OCI-LY7 (cell line): ENCODE measurements at regions not wholly inside any gene's neighbourhood (a gene's known extent, or its start where the extent isn't known, plus 50 kb on each side); places are given as distances from the start of the nearest gene placed in this dataset.

ENCODE experiments used
- EZH2phosphoT487 ChIP-seq: fragments of 200-600 bp; sonication (generic); IDR thresholded peaks from 2 replicates; pipeline ENCODE4 v1.6.1; 2018; ENCODE audit warnings: low read depth, borderline replicate concordance, mild to moderate bottlenecking, mixed run types, antibody characterized with exemption, low read length, moderate library complexity, mixed read lengths
- TF ChIP-seq, protein P1 (sequence below): fragments of 200-600 bp; sonication (generic); conservative IDR thresholded peaks from 2 replicates; pipeline ENCODE4 v1.5.1; 2014; ENCODE audit warnings: mild to moderate bottlenecking, antibody characterized with exemption, low read length, moderate library complexity, mixed read lengths

- TF ChIP-seq, protein P1, sequence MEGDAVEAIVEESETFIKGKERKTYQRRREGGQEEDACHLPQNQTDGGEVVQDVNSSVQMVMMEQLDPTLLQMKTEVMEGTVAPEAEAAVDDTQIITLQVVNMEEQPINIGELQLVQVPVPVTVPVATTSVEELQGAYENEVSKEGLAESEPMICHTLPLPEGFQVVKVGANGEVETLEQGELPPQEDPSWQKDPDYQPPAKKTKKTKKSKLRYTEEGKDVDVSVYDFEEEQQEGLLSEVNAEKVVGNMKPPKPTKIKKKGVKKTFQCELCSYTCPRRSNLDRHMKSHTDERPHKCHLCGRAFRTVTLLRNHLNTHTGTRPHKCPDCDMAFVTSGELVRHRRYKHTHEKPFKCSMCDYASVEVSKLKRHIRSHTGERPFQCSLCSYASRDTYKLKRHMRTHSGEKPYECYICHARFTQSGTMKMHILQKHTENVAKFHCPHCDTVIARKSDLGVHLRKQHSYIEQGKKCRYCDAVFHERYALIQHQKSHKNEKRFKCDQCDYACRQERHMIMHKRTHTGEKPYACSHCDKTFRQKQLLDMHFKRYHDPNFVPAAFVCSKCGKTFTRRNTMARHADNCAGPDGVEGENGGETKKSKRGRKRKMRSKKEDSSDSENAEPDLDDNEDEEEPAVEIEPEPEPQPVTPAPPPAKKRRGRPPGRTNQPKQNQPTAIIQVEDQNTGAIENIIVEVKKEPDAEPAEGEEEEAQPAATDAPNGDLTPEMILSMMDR: no peak
- no peak for TF ChIP-seq EZH2phosphoT487
Measured at GRCh38 chr5:145553177-145553576, 282.0 kb downstream of the PRELID2 start.
